H9 (cell line): ENCODE measurements at regions not wholly inside any gene's neighbourhood (a gene's known extent, or its start where the extent isn't known, plus 50 kb on each side); places are given as distances from the start of the nearest gene placed in this dataset.

ENCODE experiments used
- DNase-seq: peaks from one replicate; pipeline ENCODE4 v3.0.0-alpha.2; 2017
- H2AFZ ChIP-seq: one replicate; pipeline ENCODE4 v1.6.1; 2013; ENCODE audit warnings: mild to moderate bottlenecking, low read length, control low read depth, moderate library complexity
- H2AK5ac ChIP-seq: 2 replicates; pipeline ENCODE4 v1.6.1; 2013; ENCODE audit warnings: low read length, control low read depth, mixed read lengths; ENCODE audit not compliant: insufficient read length
- H2BK120ac ChIP-seq: one replicate; pipeline ENCODE4 v1.6.1; 2013; ENCODE audit warnings: low read depth, mild to moderate bottlenecking, low read length, control low read depth, inconsistent platforms; ENCODE audit not compliant: poor library complexity, severe bottlenecking
- H2BK12ac ChIP-seq: 2 replicates; pipeline ENCODE4 v1.6.1; 2013; ENCODE audit warnings: low read length, control low read depth, mixed read lengths, low read depth; ENCODE audit not compliant: insufficient read length
- H2BK15ac ChIP-seq: 2 replicates; pipeline ENCODE4 v1.6.1; 2013; ENCODE audit warnings: low read depth, low read length, control low read depth
- H2BK20ac ChIP-seq: one replicate; pipeline ENCODE4 v1.6.1; 2013; ENCODE audit warnings: low read depth, mild to moderate bottlenecking, low read length, control low read depth, inconsistent platforms; ENCODE audit not compliant: poor library complexity, severe bottlenecking
- H2BK5ac ChIP-seq: 2 replicates; pipeline ENCODE4 v1.6.1; 2013; ENCODE audit warnings: low read length, control low read depth, mixed read lengths; ENCODE audit not compliant: insufficient read length
- H3K14ac ChIP-seq: 2 replicates; pipeline ENCODE4 v1.6.1; 2013; ENCODE audit warnings: low read length, control low read depth; ENCODE audit not compliant: insufficient read depth
- H3K18ac ChIP-seq: 2 replicates; pipeline ENCODE4 v1.6.1; 2013; ENCODE audit warnings: low read depth, mild to moderate bottlenecking, mixed read lengths, low read length, control low read depth; ENCODE audit not compliant: insufficient read length
- H3K23ac ChIP-seq: 2 replicates; pipeline ENCODE4 v1.6.1; 2013; ENCODE audit warnings: low read length, control low read depth, mixed read lengths, low read depth; ENCODE audit not compliant: insufficient read length
- H3K23me2 ChIP-seq: 2 replicates; pipeline ENCODE4 v1.6.1; 2013; ENCODE audit warnings: low read depth, mild to moderate bottlenecking, mixed read lengths, low read length, control low read depth; ENCODE audit not compliant: insufficient read length, poor library complexity, severe bottlenecking
- H3K27ac ChIP-seq: 2 replicates; pipeline ENCODE4 v1.5.1; 2013; ENCODE audit warnings: low read length, control low read depth, mixed read lengths, low read depth; ENCODE audit not compliant: insufficient read length
- H3K27me3 ChIP-seq: 2 replicates; pipeline ENCODE4 v1.6.1; 2013; ENCODE audit warnings: low read length, control low read depth, inconsistent platforms; ENCODE audit not compliant: insufficient read depth
- H3K4ac ChIP-seq: 2 replicates; pipeline ENCODE4 v1.6.1; 2013; ENCODE audit warnings: low read depth, mild to moderate bottlenecking, control low read depth, inconsistent platforms, low read length, moderate library complexity
- H3K4me1 ChIP-seq: 2 replicates; pipeline ENCODE4 v1.6.1; 2013; ENCODE audit warnings: low read length, control low read depth, inconsistent platforms; ENCODE audit not compliant: insufficient read depth
- H3K4me2 ChIP-seq: 2 replicates; pipeline ENCODE4 v1.6.1; 2013; ENCODE audit warnings: low read length, control low read depth, mixed read lengths; ENCODE audit not compliant: insufficient read length, insufficient read depth
- H3K56ac ChIP-seq: 2 replicates; pipeline ENCODE4 v1.6.1; 2013; ENCODE audit warnings: low read depth, mild to moderate bottlenecking, mixed read lengths, low read length, control low read depth; ENCODE audit not compliant: insufficient read length
- H3K79me1 ChIP-seq: 2 replicates; pipeline ENCODE4 v1.6.1; 2013; ENCODE audit warnings: low read depth, mild to moderate bottlenecking, moderate library complexity, low read length, control low read depth, inconsistent platforms; ENCODE audit not compliant: insufficient read depth, poor library complexity, severe bottlenecking
- H3K79me2 ChIP-seq: 2 replicates; pipeline ENCODE4 v1.6.1; 2013; ENCODE audit warnings: low read length, control low read depth, inconsistent platforms; ENCODE audit not compliant: insufficient read depth
- H3K9ac ChIP-seq: 2 replicates; pipeline ENCODE4 v1.6.1; 2013; ENCODE audit warnings: low read length, control low read depth, mixed read lengths; ENCODE audit not compliant: insufficient read length; ENCODE audit errors: extremely low read depth
- H3K9me3 ChIP-seq: one replicate; pipeline ENCODE4 v1.6.1; 2013; ENCODE audit warnings: low read depth, low read length, inconsistent platforms; ENCODE audit not compliant: control insufficient read depth
- H3T11ph ChIP-seq: one replicate; pipeline ENCODE4 v1.6.1; 2013; ENCODE audit warnings: mild to moderate bottlenecking, low read length, control low read depth, inconsistent platforms
- H4K20me1 ChIP-seq: one replicate; pipeline ENCODE4 v1.6.1; 2013; ENCODE audit not compliant: control insufficient read depth, insufficient read length, insufficient read depth
- H4K5ac ChIP-seq: 2 replicates; pipeline ENCODE4 v1.6.1; 2013; ENCODE audit warnings: low read depth, mild to moderate bottlenecking, mixed read lengths, low read length, control low read depth; ENCODE audit not compliant: insufficient read length
- H4K8ac ChIP-seq: replicated peaks from 2 replicates; pipeline ENCODE4 v1.6.1; 2013; ENCODE audit warnings: low read length, control low read depth, mixed read lengths, low read depth; ENCODE audit not compliant: insufficient read length
- H4K91ac ChIP-seq: 2 replicates; pipeline ENCODE4 v1.6.1; 2013; ENCODE audit warnings: low read depth, mild to moderate bottlenecking, moderate library complexity, mixed read lengths, low read length, control low read depth; ENCODE audit not compliant: insufficient read length
- H3K27ac Mint-ChIP-seq, 3 experiments: 2 replicates in 2 of 3; 3 replicates in 1 of 3; pipeline ENCODE4 v1.8.0; 2020 to 2021; ENCODE audit warnings: mixed read lengths in 3 of 3, mild to moderate bottlenecking in 1 of 3, moderate library complexity in 1 of 3
- H3K27me3 Mint-ChIP-seq: 2 replicates; pipeline ENCODE4 v1.8.0; 2021; ENCODE audit warnings: low read depth, mild to moderate bottlenecking, moderate library complexity, mixed read lengths
- H3K36me3 Mint-ChIP-seq, 3 experiments: 2 replicates in 2 of 3; 3 replicates in 1 of 3; pipeline ENCODE4 v1.8.0; 2020 to 2021; ENCODE audit warnings: low read depth in 3 of 3, mixed read lengths in 3 of 3; ENCODE audit not compliant: insufficient read depth in 1 of 3
- H3K4me1 Mint-ChIP-seq, 2 experiments: 2 replicates each; pipeline ENCODE4 v1.8.0; 2020; ENCODE audit warnings: mixed read lengths in 2 of 2
- H3K4me3 Mint-ChIP-seq, 2 experiments: 2 replicates in 1 of 2; 3 replicates in 1 of 2; pipeline ENCODE4 v1.8.0; 2020 to 2021; ENCODE audit warnings: mild to moderate bottlenecking in 2 of 2, mixed read lengths in 2 of 2, moderate library complexity in 1 of 2
- H3K9me3 Mint-ChIP-seq, 2 experiments: 2 replicates in 1 of 2; 3 replicates in 1 of 2; pipeline ENCODE4 v1.8.0; 2020; ENCODE audit warnings: mild to moderate bottlenecking in 2 of 2, mixed read lengths in 2 of 2, moderate library complexity in 1 of 2
- CTCF ChIP-seq: fragments of 200-600 bp; sonication (generic); conservative IDR thresholded peaks from 3 replicates; pipeline ENCODE4 v1.8.0; 2021; ENCODE audit warnings: antibody characterized with exemption, mild to moderate bottlenecking
- WGBS: extraction: QIAGEN DNeasy Blood & Tissue Kit; methylation state at CpG from one replicate; pipeline ENCODE4 v1.1.7; 2013; ENCODE audit warnings: missing lambda C conversion rate, low lambda C conversion rate, mixed read lengths; ENCODE audit not compliant: insufficient read length; ENCODE audit errors: extremely low coverage; 5-methylcytosine and 5-hydroxymethylcytosine counted together

GRCh38 chr2:37564356-37564755 is 107.1 kb downstream of the CDC42EP3 start:
- Mint-ChIP-seq H3K36me3 (no peaks in the 10 kb centered on the region), H3K27ac (no peak overlapping the region), H3K4me3 (no peak overlapping the region), H3K9me3 (no peaks in the 10 kb centered on the region; a peak in 1 of 5 replicates), H3K4me1 (peaks cover 0 to 8% of the 10 kb centered on the region in 2 experiments; a peak in 2 of 4 replicates), H3K27me3 (no peaks in the 10 kb centered on the region)
- Histone ChIP-seq H3K56ac (no peak overlapping the region), H4K8ac (no peak overlapping the region), H3K23me2 (no peaks in the 10 kb centered on the region), H3K4me1 (peaks cover 4% of the 10 kb centered on the region; the same call in 1 of the 2 replicates), H3K23ac (no peak overlapping the region), H2AFZ (no peak overlapping the region), H2BK20ac (no peak overlapping the region), H2BK120ac (no peak overlapping the region), H3K27ac (no peak overlapping the region), H4K20me1 (no peaks in the 10 kb centered on the region), H3K9ac (no peak overlapping the region), H3T11ph (no peak overlapping the region), H2BK15ac (no peak overlapping the region), H3K14ac (no peak overlapping the region), H3K79me2 (no peaks in the 10 kb centered on the region), H3K18ac (no peak overlapping the region), H4K91ac (no peak overlapping the region), H3K9me3 (no peaks in the 10 kb centered on the region), H3K27me3 (no peaks in the 10 kb centered on the region), H3K4me2 (no peak overlapping the region), H4K5ac (no peak overlapping the region), H2BK5ac (no peak overlapping the region), H2BK12ac (no peak overlapping the region), H3K4ac (no peak overlapping the region), H2AK5ac (no peak overlapping the region), H3K79me1 (no peaks in the 10 kb centered on the region)
- no peak for DNase-seq
- no peak for TF ChIP-seq CTCF
- no CpG with 5 or more reads among the region's 7 CpGs for WGBS
